PC-3 (cell line): ENCODE measurements at regions not wholly inside any gene's neighbourhood (a gene's known extent, or its start where the extent isn't known, plus 50 kb on each side); places are given as distances from the start of the nearest gene placed in this dataset.

Source experiments
- ATAC-seq: fragments of 200-7000 bp; cut with Tn5 transposase; 2 replicates; pipeline ENCODE4 v1.9.1; 2020; ENCODE audit warnings: mild to moderate bottlenecking, moderate library complexity
- BruUV-seq: library from RNA; stranded (reverse); fragments of 400-500 nt; replicated peaks from 2 replicates; lab custom pipeline; 2021; lab: Mats Ljungman, UMichigan
- CTCF ChIA-PET: fragments of 300-600 bp; sonication (Branson Sonifier 250); formaldehyde crosslinking; loops from one replicate; lab custom pipeline; 2022; ENCODE audit warnings: antibody characterized with exemption; lab: Charles Lee
- POLR2A ChIA-PET: fragments of 300-600 bp; sonication (Branson Sonifier 250); formaldehyde crosslinking; loops from one replicate; lab custom pipeline; 2022; ENCODE audit warnings: antibody characterized with exemption; ENCODE audit not compliant: unreplicated experiment; lab: Charles Lee
- DNase-seq: peaks from one replicate; pipeline ENCODE4 v3.0.0-alpha.2; 2015
- H2AFZ ChIP-seq: fragments of 300-600 bp; sonication (generic); 2 replicates; pipeline ENCODE4 v1.6.0; 2016; ENCODE audit warnings: antibody characterized with exemption, low read length
- H3F3A ChIP-seq: fragments of 300-600 bp; sonication (generic); one replicate; pipeline ENCODE4 v1.6.0; 2017; ENCODE audit warnings: antibody characterized with exemption, low read length, control low read depth, mild to moderate bottlenecking; ENCODE audit not compliant: unreplicated experiment
- H3K27ac ChIP-seq: fragments of 300-600 bp; sonication (generic); 2 replicates; pipeline ENCODE4 v1.5.1; 2016; ENCODE audit warnings: mild to moderate bottlenecking, low read length
- H3K27me3 ChIP-seq: fragments of 300-600 bp; sonication (generic); 2 replicates; pipeline ENCODE4 v1.6.1; 2016; ENCODE audit warnings: low read length, mixed read lengths
- H3K36me3 ChIP-seq: fragments of 300-600 bp; sonication (generic); 2 replicates; pipeline ENCODE4 v1.6.1; 2016; ENCODE audit warnings: low read depth, mixed run types, low read length, mixed read lengths
- H3K4me1 ChIP-seq: fragments of 300-600 bp; sonication (generic); 2 replicates; pipeline ENCODE4 v1.5.1; 2016; ENCODE audit warnings: low read length; ENCODE audit not compliant: insufficient read depth
- H3K4me2 ChIP-seq: fragments of 300-600 bp; sonication (generic); 2 replicates; pipeline ENCODE4 v1.6.0; 2016; ENCODE audit warnings: low read length
- H3K4me3 ChIP-seq: fragments of 300-600 bp; sonication (generic); 2 replicates; pipeline ENCODE4 v1.5.1; 2016; ENCODE audit warnings: mild to moderate bottlenecking, low read length, mixed read lengths
- H3K79me2 ChIP-seq: fragments of 300-600 bp; sonication (generic); 2 replicates; pipeline ENCODE4 v1.6.1; 2017; ENCODE audit warnings: low read length, mixed read lengths
- H3K9ac ChIP-seq: fragments of 300-600 bp; sonication (generic); 2 replicates; pipeline ENCODE4 v1.6.0; 2016; ENCODE audit warnings: mild to moderate bottlenecking, low read length
- H3K9me2 ChIP-seq: fragments of 300-600 bp; sonication (generic); replicated peaks from 2 replicates; pipeline ENCODE4 v1.6.1; 2016; ENCODE audit warnings: mixed run types, low read length, mixed read lengths
- H3K9me3 ChIP-seq: fragments of 300-600 bp; sonication (generic); 2 replicates; pipeline ENCODE4 v1.6.1; 2016; ENCODE audit warnings: low read length, mixed read lengths
- H4K20me1 ChIP-seq: fragments of 300-600 bp; sonication (generic); 2 replicates; pipeline ENCODE4 v1.6.1; 2016; ENCODE audit warnings: low read length, mixed read lengths
- CTCF ChIP-seq: fragments of 300-600 bp; sonication (generic); conservative IDR thresholded peaks from 2 replicates; pipeline ENCODE4 v1.5.1; 2017; ENCODE audit warnings: antibody characterized with exemption, low read depth, mild to moderate bottlenecking, low read length
- EZH2 ChIP-seq: fragments of 300-600 bp; sonication (generic); IDR thresholded peaks from one replicate; pipeline ENCODE4 v1.6.1; 2017; ENCODE audit warnings: antibody characterized with exemption, mild to moderate bottlenecking, low read length; ENCODE audit not compliant: unreplicated experiment
- EZH2phosphoT487 ChIP-seq: fragments of 300-600 bp; sonication (generic); IDR thresholded peaks from 2 replicates; pipeline ENCODE4 v1.6.1; 2018; ENCODE audit warnings: mild to moderate bottlenecking, antibody characterized with exemption, low read length, borderline replicate concordance
- intact Hi-C: fragments of 100-400 bp; cut with micrococcal nuclease; formaldehyde crosslinking; loops from 2 replicates; pipeline ENCODE4 v1.9.0; 2023

GRCh38 chr2:167424803-167425755, 536.8 kb downstream of the XIRP2 start:
- H3K4me2 ChIP-seq: peak overlapping the region; percentile 61

GRCh38 chr2:167424221-167424620, 535.9 kb downstream of the XIRP2 start:
- Histone ChIP-seq H3K27ac (no peak overlapping the region), H3K4me3 (no peak overlapping the region), H2AFZ (no peak overlapping the region), H3K36me3 (no peaks in the 10 kb centered on the region), H3K9me3 (no peaks in the 10 kb centered on the region), H3K9me2 (no peaks in the 10 kb centered on the region), H3K4me1 (peaks cover 15% of the 10 kb centered on the region), H3K27me3 (no peaks in the 10 kb centered on the region), H3K79me2 (no peaks in the 10 kb centered on the region), H3F3A (no peaks in the 10 kb centered on the region), H3K4me2 (no peak overlapping the region), H4K20me1 (no peaks in the 10 kb centered on the region), H3K9ac (no peak overlapping the region)
- intact Hi-C loops: no loop called here
- TF ChIP-seq CTCF (no peak), EZH2 (no peak), EZH2phosphoT487 (no peak)
- DNase-seq: no peak
- ChIA-PET POLR2A (no interaction called here), CTCF (no interaction called here)
- BruUV-seq: no TSS peak
- no peak for ATAC-seq

More at GRCh38 chr2:167424803-167425755, 536.8 kb downstream of the XIRP2 start:
- TF ChIP-seq EZH2 (no peak), EZH2phosphoT487 (no peak), CTCF (no peak)
- ChIA-PET POLR2A (interaction anchor here (0.6 to 0.7 kb wide), 2 partner anchors 21 to 81 kb away, joined by 4 read pairs; no protein-coding TSS in a partner anchor), CTCF (no interaction called here)
- H3K9me3 ChIP-seq: no peaks in the 10 kb centered on the region
- intact Hi-C loops: no loop called here
- peaks cover 15% of the 10 kb centered on the region for H3K4me1 ChIP-seq
- H3K27ac ChIP-seq: no peak overlapping the region
- peak; percentile 94 for ATAC-seq
- H3F3A ChIP-seq: no peaks in the 10 kb centered on the region
- H2AFZ ChIP-seq: no peak overlapping the region
- no peak overlapping the region for H3K9ac ChIP-seq
- BruUV-seq: no TSS peak
- H3K79me2 ChIP-seq: no peaks in the 10 kb centered on the region
- H3K4me3 ChIP-seq: no peak overlapping the region; the same call in 1 of the 2 replicates
- H4K20me1 ChIP-seq: no peaks in the 10 kb centered on the region
- no peaks in the 10 kb centered on the region for H3K36me3 ChIP-seq
- H3K27me3 ChIP-seq: no peaks in the 10 kb centered on the region
- no peaks in the 10 kb centered on the region for H3K9me2 ChIP-seq
- peak; percentile 57 for DNase-seq

GRCh38 chr2:167423731-167424130, 535.5 kb downstream of the XIRP2 start:
- Histone ChIP-seq H2AFZ (no peak overlapping the region), H3K27me3 (no peaks in the 10 kb centered on the region), H3K36me3 (no peaks in the 10 kb centered on the region), H3K79me2 (no peaks in the 10 kb centered on the region), H4K20me1 (no peaks in the 10 kb centered on the region), H3K4me2 (no peak overlapping the region), H3K9me2 (no peaks in the 10 kb centered on the region), H3F3A (no peaks in the 10 kb centered on the region), H3K9me3 (no peaks in the 10 kb centered on the region), H3K4me1 (peaks cover 15% of the 10 kb centered on the region), H3K9ac (no peak overlapping the region), H3K4me3 (no peak overlapping the region), H3K27ac (no peak overlapping the region)
- intact Hi-C loops: no loop called here
- POLR2A ChIA-PET: no interaction called here
- no peak for DNase-seq
- ATAC-seq: no peak
- no TSS peak for BruUV-seq
- TF ChIP-seq CTCF (no peak), EZH2phosphoT487 (no peak), EZH2 (no peak)
- CTCF ChIA-PET: no interaction called here
